Vagina (tissue), 2 donors: ENCODE measurements at regions not wholly inside any gene's neighbourhood (a gene's known extent, or its start where the extent isn't known, plus 50 kb on each side); places are given as distances from the start of the nearest gene placed in this dataset.

Source experiments
- DNase-seq, 2 donors: peaks; one replicate each; pipeline ENCODE4 v3.0.0-alpha.2; 2017; ENCODE audit errors: extremely low spot score in 2 of 2
- H3K27ac ChIP-seq: fragments of 200-600 bp; sonication (generic); one replicate; pipeline ENCODE4 v1.5.1; 2019
- H3K27me3 ChIP-seq: fragments of 200-600 bp; sonication (generic); one replicate; pipeline ENCODE4 v1.5.1; 2019
- H3K36me3 ChIP-seq, 2 donors: fragments of 200-600 bp; sonication (generic); one replicate each; pipeline ENCODE4 v1.5.1; 2017 to 2019
- H3K4me1 ChIP-seq: fragments of 200-600 bp; sonication (generic); one replicate; pipeline ENCODE4 v1.5.1; 2019
- H3K4me3 ChIP-seq, 2 donors: fragments of 200-600 bp; sonication (generic); 1 replicate in 1 of 2; 2 replicates in 1 of 2; pipeline ENCODE4 v1.5.1; 2016 to 2019
- H3K9me3 ChIP-seq: fragments of 200-600 bp; sonication (generic); one replicate; pipeline ENCODE4 v1.5.1; 2019
- POLR2A ChIP-seq, 2 donors: fragments of 450-650 bp; IDR thresholded peaks; one replicate each; pipeline ENCODE4 v1.6.1; 2017; ENCODE audit warnings: antibody characterized with exemption in 2 of 2, mild to moderate bottlenecking in 2 of 2, moderate library complexity in 2 of 2
- POLR2AphosphoS5 ChIP-seq, 2 donors: sonication (generic); formaldehyde crosslinking; IDR thresholded peaks; one replicate each; pipeline ENCODE4 v1.9.0; 2017; ENCODE audit warnings: antibody characterized with exemption in 2 of 2, mild to moderate bottlenecking in 2 of 2, low read depth in 1 of 2; ENCODE audit not compliant: insufficient read depth in 1 of 2
- intact Hi-C: fragments of 100-400 bp; cut with DNase I; formaldehyde crosslinking; loops from one replicate; pipeline ENCODE4 v1.15.1; 2023
- TF ChIP-seq, protein P1 (sequence below), 3 experiments: fragments of 450-650 bp in 2 of 3; fragments of 200-600 bp in 1 of 3; sonication (generic) in 1 of 3; IDR thresholded peaks; one replicate each; pipeline ENCODE4 v1.5.1; 2017 to 2019; ENCODE audit warnings: antibody characterized with exemption in 3 of 3, mild to moderate bottlenecking in 2 of 3, moderate library complexity in 2 of 3

DNA sequence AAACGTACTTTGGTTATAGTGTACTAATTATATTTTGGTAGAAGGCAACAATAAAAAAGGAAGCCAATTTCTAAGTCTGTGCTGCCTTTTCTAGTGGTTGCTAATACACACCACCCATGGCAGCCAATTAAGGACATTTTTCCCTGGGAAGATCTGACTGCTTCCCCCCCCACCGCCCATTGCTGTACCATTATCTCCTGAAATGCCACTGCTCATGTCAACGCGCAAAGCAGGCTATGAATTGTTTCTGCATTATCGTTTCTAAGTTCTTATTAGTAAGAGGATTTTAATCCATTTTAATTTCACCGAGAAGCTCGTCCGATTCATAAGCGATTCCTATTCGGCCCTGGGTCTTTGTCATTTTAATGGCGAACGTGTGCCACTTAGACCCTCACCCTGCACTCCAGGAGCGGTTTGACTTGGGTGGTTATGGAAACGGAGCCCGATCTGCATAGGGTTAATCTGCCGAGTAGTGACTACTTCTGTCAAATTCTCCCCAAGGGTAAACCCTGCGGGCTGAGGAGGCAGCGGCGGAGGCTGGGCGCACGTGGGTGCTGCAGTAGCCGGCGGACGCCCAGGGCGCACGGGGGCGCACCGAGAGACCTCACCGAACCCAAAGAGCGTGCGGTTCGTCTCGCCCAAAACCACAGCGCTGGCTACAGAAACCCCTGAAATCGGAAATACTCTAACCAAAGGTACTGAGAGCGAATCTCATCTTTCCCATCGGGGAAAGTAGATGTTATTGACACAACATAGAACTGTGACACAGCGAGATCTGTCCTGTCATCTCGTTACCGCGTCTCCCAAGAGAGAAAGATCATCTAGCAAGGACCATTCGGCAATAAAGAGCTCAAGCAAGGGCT, 55.8 kb upstream of the SHC3 start:
- Histone ChIP-seq H3K9me3 (no peaks in the 10 kb centered on the region), H3K27ac (no peak overlapping the region), H3K4me1 (peaks cover 8% of the 10 kb centered on the region), H3K4me3 (peak overlapping the region; percentile 30 to 36), H3K36me3 (no peaks in the 10 kb centered on the region), H3K27me3 (no peaks in the 10 kb centered on the region)
- TF ChIP-seq POLR2A (IDR thresholded peaks at IDR 0.05) = no peak
- TF ChIP-seq, protein P1, sequence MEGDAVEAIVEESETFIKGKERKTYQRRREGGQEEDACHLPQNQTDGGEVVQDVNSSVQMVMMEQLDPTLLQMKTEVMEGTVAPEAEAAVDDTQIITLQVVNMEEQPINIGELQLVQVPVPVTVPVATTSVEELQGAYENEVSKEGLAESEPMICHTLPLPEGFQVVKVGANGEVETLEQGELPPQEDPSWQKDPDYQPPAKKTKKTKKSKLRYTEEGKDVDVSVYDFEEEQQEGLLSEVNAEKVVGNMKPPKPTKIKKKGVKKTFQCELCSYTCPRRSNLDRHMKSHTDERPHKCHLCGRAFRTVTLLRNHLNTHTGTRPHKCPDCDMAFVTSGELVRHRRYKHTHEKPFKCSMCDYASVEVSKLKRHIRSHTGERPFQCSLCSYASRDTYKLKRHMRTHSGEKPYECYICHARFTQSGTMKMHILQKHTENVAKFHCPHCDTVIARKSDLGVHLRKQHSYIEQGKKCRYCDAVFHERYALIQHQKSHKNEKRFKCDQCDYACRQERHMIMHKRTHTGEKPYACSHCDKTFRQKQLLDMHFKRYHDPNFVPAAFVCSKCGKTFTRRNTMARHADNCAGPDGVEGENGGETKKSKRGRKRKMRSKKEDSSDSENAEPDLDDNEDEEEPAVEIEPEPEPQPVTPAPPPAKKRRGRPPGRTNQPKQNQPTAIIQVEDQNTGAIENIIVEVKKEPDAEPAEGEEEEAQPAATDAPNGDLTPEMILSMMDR (IDR thresholded peaks at IDR 0.05) = no peak
- TF ChIP-seq POLR2AphosphoS5 (IDR thresholded peaks at IDR 0.05; ENCODE audit: insufficient read depth in 1 of 2, low read depth in 1 of 2) = no peak
- DNase-seq = no peak
- intact Hi-C loops = no loop called here

DNA sequence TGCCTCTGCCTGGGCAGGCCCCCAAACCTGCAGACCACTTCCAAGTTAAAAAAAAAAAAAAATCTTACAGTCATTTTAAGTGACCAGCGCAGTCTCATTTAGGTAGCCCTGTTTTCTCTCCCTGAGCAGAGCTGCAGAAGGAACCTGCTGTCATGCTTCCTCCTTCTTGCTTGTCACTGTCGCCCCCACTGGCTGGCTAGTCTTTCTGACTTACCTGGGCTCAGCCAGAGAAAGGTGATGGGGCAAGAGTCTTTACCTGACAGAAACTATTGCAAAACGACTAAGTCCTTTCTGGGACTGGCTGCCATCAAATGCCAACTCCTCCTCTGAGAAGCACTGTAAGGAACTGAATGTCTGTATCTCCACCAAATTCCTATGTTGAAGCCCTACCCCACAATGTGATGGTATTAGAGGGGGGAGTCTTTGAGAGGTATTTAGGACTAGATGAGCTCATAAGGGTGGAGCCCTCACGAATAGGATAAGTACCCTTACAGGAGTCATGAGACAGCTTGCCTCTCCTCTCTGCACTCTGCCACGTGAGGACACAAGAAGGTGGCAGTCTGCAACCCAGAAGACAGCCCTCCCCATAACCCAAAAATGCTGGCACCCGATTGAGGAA, 58.4 kb upstream of the SHC3 start:
- Histone ChIP-seq H3K36me3 (no peaks in the 10 kb centered on the region), H3K9me3 (no peaks in the 10 kb centered on the region), H3K4me3 (no peak overlapping the region), H3K4me1 (peaks cover 8% of the 10 kb centered on the region), H3K27ac (no peak overlapping the region), H3K27me3 (no peaks in the 10 kb centered on the region)
- intact Hi-C loops = no loop called here
- TF ChIP-seq, protein P1 (IDR thresholded peaks at IDR 0.05) = no peak
- no peak for TF ChIP-seq POLR2AphosphoS5 (IDR thresholded peaks at IDR 0.05; ENCODE audit: insufficient read depth in 1 of 2, low read depth in 1 of 2)
- no peak for TF ChIP-seq POLR2A (IDR thresholded peaks at IDR 0.05)
- no peak for DNase-seq

DNA sequence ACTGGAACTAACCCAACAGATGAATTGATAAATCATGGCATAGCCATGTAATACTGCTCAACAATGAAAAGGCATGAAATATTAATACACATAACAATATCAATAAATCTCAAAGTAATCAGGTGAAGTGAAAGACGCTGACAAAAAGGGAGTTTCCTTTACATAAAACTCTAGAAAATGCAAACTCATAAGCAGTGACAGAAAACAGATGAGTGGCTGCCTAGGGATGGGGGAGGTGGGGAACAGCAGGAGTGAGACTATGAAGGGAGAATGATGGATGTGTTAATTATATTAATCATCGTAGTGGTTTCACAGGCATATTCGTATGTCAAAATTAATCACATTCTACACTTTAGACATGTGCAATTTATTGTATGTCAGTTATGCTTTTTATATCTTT, 59.8 kb upstream of the SHC3 start:
- H3K27ac ChIP-seq = no peak overlapping the region
- H3K27me3 ChIP-seq = no peaks in the 10 kb centered on the region
- no peak for DNase-seq
- H3K36me3 ChIP-seq = no peaks in the 10 kb centered on the region
- peaks cover 8% of the 10 kb centered on the region for H3K4me1 ChIP-seq
- TF ChIP-seq, protein P1 (IDR thresholded peaks at IDR 0.05) = no peak
- no peak for TF ChIP-seq POLR2A (IDR thresholded peaks at IDR 0.05)
- TF ChIP-seq POLR2AphosphoS5 (IDR thresholded peaks at IDR 0.05; ENCODE audit: insufficient read depth in 1 of 2, low read depth in 1 of 2) = no peak
- intact Hi-C loops = no loop called here
- no peak overlapping the region for H3K4me3 ChIP-seq
- H3K9me3 ChIP-seq = no peaks in the 10 kb centered on the region

DNA sequence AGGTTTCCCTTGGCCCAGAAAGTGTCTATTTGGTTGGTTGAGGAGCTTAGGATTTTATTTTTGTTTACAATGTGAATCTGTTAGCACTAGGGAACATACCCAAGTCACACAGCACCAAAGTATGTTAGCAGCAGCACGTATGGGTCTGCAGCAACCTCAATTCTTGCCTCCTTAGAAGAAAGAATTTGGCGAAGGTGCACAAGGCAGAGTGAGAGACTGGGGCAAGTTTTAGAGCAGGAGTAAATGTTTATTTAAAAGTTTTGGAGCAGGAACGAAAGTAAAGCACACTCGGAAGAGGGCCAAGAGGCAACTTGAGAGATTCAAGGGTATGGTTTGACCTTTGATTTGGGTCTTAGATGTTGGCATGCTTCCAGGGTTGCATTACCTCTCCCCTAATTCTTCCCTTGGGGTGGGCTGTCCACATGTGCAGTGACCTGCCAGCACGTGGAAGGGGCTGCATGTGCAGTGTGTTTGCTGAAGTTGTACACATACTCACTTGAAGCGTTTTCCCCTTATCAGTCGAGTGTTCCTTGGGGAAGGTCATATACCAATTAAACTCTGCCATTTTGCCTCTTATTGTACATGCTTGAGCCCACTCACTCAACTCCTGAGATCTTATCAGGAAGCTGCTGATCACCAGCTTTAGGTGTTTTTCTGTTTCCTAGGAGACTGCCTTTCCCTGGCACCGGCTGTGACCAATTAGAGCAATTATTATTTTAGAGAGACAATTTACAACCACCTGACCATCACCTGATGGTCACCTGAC, 64.9 kb upstream of the SHC3 start:
- TF ChIP-seq POLR2A (IDR thresholded peaks at IDR 0.05) (no peak), POLR2AphosphoS5 (IDR thresholded peaks at IDR 0.05; ENCODE audit: insufficient read depth in 1 of 2, low read depth in 1 of 2) (no peak)
- TF ChIP-seq, protein P1 (IDR thresholded peaks at IDR 0.05) = no peak
- no peaks in the 10 kb centered on the region for H3K27me3 ChIP-seq
- no peaks in the 10 kb centered on the region for H3K4me1 ChIP-seq
- H3K27ac ChIP-seq = no peak overlapping the region
- intact Hi-C loops = no loop called here
- H3K9me3 ChIP-seq = no peaks in the 10 kb centered on the region
- H3K36me3 ChIP-seq = no peaks in the 10 kb centered on the region
- no peak for DNase-seq
- H3K4me3 ChIP-seq = no peak overlapping the region
